ENCODE measurements at regions not wholly inside any gene's neighbourhood (a gene's known extent, or its start where the extent isn't known, plus 50 kb on each side); places are given as distances from the start of the nearest gene placed in this dataset.
"Not testable (repeated sequence)": the region's sequence is repeated elsewhere in the genome, so short reads cannot be mapped to it uniquely, and the experiment has no call there.

DNA sequence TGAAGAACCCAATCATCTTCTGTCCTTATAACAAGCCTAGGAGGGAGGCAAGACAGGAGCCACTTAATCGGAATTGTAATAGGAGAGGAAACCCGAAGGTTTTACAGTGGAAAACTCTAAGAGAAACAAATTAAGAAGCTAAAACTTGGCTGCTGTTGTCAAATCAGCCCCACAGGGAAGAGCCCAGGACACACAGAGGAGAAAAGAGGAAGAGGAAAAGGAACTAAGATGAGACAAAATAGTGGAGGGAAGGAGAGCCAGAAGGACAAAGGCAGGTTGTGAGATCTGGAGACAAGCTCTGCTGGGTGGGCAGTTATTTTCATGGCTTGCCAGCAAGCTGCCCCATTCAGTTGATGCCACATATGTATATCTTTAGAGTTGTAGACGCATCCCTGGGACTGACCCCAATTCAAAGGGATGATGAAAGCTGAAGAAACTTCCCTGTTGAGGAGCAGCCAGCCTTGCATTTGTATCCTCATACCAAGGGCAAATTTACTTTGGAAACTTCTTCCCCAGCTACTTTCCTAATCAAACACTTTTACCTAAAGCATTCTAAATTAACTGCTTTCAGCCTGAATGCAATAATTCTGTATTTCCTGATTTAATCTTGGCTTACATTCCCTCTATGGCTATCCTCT, 499.8 kb upstream of the MEIS1 start:
- H3K36me3 ChIP-seq (ENCODE audit: control insufficient read depth, insufficient read depth, low read length) = no peaks in the 10 kb centered on the region
- 83 to 93% methylated on average over 2 of the region's 3 CpGs for WGBS, 2 experiments (ENCODE audit: insufficient coverage in 2 of 2)
- no peak overlapping the region for H3K4me3 ChIP-seq (ENCODE audit: extremely low read depth, insufficient read depth, low read length, poor library complexity, severe bottlenecking)
- no peaks in the 10 kb centered on the region for H3K9me3 ChIP-seq (ENCODE audit: control insufficient read depth, low read length)
- H3K4me1 ChIP-seq (ENCODE audit: control insufficient read depth, insufficient read depth, low read length, poor library complexity, severe bottlenecking) = no peaks in the 10 kb centered on the region
- H3K27ac ChIP-seq (ENCODE audit: low read depth, low read length, severe bottlenecking) = no peak overlapping the region

DNA sequence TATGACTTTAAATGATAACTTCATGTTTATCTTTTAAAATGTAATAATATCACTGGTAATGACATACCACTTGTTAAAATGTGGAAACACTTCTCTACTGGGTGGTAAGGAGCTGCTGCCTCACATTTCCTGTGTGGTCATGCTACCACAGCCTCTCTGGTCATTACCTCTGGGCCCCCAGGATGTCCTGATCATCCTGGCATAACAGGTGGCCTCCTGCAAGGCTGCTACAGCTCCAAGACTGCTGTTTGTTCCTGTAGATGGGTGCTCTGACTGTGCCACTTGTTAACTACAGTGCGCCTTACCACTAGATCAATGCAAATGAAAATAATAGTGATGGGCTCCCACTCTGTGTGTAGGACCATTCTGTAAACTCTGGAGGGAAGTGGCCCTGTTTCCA, 500.2 kb upstream of the SPRED2 start:
- H3K27ac ChIP-seq (ENCODE audit: low read depth, low read length, severe bottlenecking) = no peak overlapping the region
- no peaks in the 10 kb centered on the region for H3K36me3 ChIP-seq (ENCODE audit: control insufficient read depth, insufficient read depth, low read length)
- no peaks in the 10 kb centered on the region for H3K4me1 ChIP-seq (ENCODE audit: control insufficient read depth, insufficient read depth, low read length, poor library complexity, severe bottlenecking)
- no peak overlapping the region for H3K4me3 ChIP-seq (ENCODE audit: extremely low read depth, insufficient read depth, low read length, poor library complexity, severe bottlenecking)
- 80 to 100% methylated on average over 1 of the region's 1 CpG for WGBS, 2 experiments (ENCODE audit: insufficient coverage in 2 of 2)
- H3K9me3 ChIP-seq (ENCODE audit: control insufficient read depth, low read length) = no peaks in the 10 kb centered on the region

DNA sequence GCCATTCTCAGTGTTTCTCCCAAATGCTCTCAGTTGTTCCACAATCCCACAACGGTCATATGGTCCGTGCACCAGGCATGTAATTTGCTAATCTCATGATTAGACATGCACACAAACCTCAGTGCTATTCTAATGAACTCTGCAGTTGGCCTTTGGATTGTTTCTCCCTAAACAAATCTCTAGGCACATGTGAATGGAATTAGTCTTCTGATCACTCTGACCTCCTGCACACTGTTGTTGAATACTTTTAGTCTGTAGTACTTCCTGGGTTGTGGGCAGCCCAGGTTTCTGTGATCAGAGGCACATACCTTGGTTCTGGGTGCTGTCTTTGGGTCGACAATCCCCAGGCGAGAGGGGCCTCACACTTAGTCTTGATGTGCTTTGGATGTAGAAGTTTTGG, 498.7 kb upstream of the SPRED2 start:
- Histone ChIP-seq H3K27ac (ENCODE audit: low read depth, low read length, severe bottlenecking) (no peak overlapping the region), H3K4me3 (ENCODE audit: extremely low read depth, insufficient read depth, low read length, poor library complexity, severe bottlenecking) (no peak overlapping the region), H3K4me1 (ENCODE audit: control insufficient read depth, insufficient read depth, low read length, poor library complexity, severe bottlenecking) (no peaks in the 10 kb centered on the region), H3K36me3 (ENCODE audit: control insufficient read depth, insufficient read depth, low read length) (no peaks in the 10 kb centered on the region), H3K9me3 (ENCODE audit: control insufficient read depth, low read length) (no peaks in the 10 kb centered on the region)
- WGBS, 2 experiments (ENCODE audit: insufficient coverage in 2 of 2) = 82 to 100% methylated on average over 2 to 4 of the region's 4 CpGs

DNA sequence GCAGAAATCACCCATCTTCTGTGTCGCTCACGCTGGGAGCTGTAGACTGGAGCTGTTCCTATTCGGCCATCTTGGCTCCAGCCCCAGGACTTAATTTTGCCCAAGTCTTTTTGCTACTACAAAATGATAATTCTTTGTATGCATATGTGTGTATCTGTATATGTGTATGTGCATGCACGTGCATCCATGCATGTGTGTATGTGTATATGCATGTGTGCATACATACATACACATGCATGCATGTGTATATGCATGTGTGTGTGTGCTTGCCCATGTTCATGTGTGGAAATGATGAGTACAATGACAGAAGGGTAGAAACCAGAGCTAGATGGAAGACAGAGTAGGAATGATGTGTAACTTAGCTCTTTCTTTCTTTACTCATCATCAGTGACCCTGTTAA, 497.9 kb upstream of the SPRED2 start:
- Histone ChIP-seq H3K36me3 (ENCODE audit: control insufficient read depth, insufficient read depth, low read length) (no peaks in the 10 kb centered on the region), H3K4me1 (ENCODE audit: control insufficient read depth, insufficient read depth, low read length, poor library complexity, severe bottlenecking) (no peaks in the 10 kb centered on the region), H3K4me3 (ENCODE audit: extremely low read depth, insufficient read depth, low read length, poor library complexity, severe bottlenecking) (no peak overlapping the region), H3K9me3 (ENCODE audit: control insufficient read depth, low read length) (no peaks in the 10 kb centered on the region), H3K27ac (ENCODE audit: low read depth, low read length, severe bottlenecking) (no peak overlapping the region)
- WGBS, 2 experiments (ENCODE audit: insufficient coverage in 2 of 2) = 71% methylated on average over 3 of the region's 4 CpGs; no CpG with 5 or more reads in 1 of the 2 experiments

DNA sequence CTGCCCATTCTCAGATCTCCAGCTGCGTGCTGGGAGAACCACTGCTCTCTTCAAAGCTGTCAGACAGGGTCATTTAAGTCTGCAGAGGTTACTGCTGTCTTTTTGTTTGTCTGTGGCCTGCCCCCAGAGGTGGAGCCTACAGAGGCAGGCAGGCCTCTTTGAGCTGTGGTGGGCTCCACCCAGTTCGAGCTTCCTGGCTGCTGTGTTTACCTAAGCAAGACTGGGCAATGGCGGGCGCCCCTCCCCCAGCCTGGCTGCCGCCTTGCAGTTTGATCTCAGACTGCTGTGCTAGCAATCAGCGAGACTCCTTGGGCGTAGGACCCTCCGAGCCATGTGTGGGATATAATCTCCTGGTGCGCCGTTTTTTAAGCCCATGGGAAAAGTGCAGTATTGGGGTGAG, 497.3 kb upstream of the SPRED2 start:
- H3K36me3 ChIP-seq (ENCODE audit: control insufficient read depth, insufficient read depth, low read length); H3K27ac ChIP-seq (ENCODE audit: low read depth, low read length, severe bottlenecking); H3K4me1 ChIP-seq (ENCODE audit: control insufficient read depth, insufficient read depth, low read length, poor library complexity, severe bottlenecking); H3K9me3 ChIP-seq (ENCODE audit: control insufficient read depth, low read length); H3K4me3 ChIP-seq (ENCODE audit: extremely low read depth, insufficient read depth, low read length, poor library complexity, severe bottlenecking): not testable (repeated sequence)
- WGBS, 2 experiments (ENCODE audit: insufficient coverage in 2 of 2) = 93% methylated on average over 3 of the region's 10 CpGs; no CpG with 5 or more reads in 1 of the 2 experiments

DNA sequence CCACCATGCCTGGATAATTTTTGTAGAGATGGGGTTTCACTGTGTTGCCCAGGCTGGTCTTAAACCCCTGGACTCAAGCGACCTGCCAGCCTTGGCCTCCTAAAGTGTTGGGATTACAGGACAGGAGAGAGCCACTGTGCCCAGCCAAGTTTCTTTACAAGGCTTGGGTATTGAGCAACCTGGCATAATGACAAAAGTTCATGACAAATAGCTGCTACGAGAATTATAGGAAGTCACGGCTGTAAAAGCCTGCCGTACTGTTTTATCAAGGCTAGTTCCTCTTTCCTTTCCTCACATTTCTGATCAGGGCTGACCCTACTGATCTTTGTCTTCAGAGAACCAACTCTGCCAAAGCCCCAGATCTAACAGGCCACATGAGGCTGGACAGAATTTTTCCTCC, 490.4 kb upstream of the SPRED2 start:
- WGBS, 2 experiments (ENCODE audit: insufficient coverage in 2 of 2) = 83 to 100% methylated on average over 4 of the region's 4 CpGs

DNA sequence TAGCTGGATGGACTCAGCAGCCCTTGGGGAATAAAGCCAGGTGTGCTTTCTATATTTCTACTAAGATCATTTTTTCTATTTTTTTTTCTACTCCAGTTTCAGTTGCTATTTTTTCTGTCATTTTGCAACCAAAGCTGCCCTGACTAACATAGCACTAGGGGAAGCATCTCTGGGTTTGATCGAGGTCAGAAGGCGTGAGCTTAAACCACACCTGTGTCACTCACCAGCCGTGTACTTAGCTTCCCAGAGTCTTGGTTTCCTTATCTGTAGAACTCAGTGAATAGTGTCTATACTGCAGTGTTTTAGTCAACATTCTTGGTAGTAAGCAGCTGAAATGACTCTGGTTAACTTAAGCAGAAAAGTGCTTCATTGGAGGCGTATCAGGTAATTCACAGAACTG, 489.6 kb upstream of the SPRED2 start:
- H3K27ac ChIP-seq (ENCODE audit: low read depth, low read length, severe bottlenecking) = no peak overlapping the region
- 79 to 93% methylated on average over 2 to 4 of the region's 4 CpGs for WGBS, 2 experiments (ENCODE audit: insufficient coverage in 2 of 2)
- H3K4me1 ChIP-seq (ENCODE audit: control insufficient read depth, insufficient read depth, low read length, poor library complexity, severe bottlenecking) = no peaks in the 10 kb centered on the region
- H3K4me3 ChIP-seq (ENCODE audit: extremely low read depth, insufficient read depth, low read length, poor library complexity, severe bottlenecking) = no peak overlapping the region
- H3K36me3 ChIP-seq (ENCODE audit: control insufficient read depth, insufficient read depth, low read length) = no peaks in the 10 kb centered on the region
- H3K9me3 ChIP-seq (ENCODE audit: control insufficient read depth, low read length) = no peaks in the 10 kb centered on the region

More for the DNA sequence above, 490.4 kb upstream of the SPRED2 start:
- no peak overlapping the region for H3K27ac ChIP-seq (ENCODE audit: low read depth, low read length, severe bottlenecking)
- no peaks in the 10 kb centered on the region for H3K4me1 ChIP-seq (ENCODE audit: control insufficient read depth, insufficient read depth, low read length, poor library complexity, severe bottlenecking)
- H3K36me3 ChIP-seq (ENCODE audit: control insufficient read depth, insufficient read depth, low read length) = no peaks in the 10 kb centered on the region
- H3K4me3 ChIP-seq (ENCODE audit: extremely low read depth, insufficient read depth, low read length, poor library complexity, severe bottlenecking) = no peak overlapping the region
- no peaks in the 10 kb centered on the region for H3K9me3 ChIP-seq (ENCODE audit: control insufficient read depth, low read length)

DNA sequence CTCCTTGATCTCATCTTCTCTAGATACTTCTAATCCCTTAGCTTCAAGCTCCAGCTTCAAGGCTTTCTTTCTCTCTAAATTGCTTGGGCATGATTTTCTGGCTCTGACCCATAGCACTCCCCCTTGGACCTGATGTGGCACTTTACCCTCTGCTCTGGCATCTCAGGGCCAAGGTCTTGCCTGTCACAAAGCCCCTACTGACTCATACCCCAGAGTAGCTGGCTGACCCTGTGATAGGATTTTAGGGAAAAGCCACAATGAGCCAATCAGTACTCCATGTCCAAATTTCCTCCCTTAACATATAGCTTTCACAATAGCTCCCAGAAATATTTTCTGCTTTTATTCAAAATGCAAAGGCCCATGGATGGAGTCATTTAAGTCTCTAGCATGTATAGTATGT, 488.7 kb upstream of the SPRED2 start:
- Histone ChIP-seq H3K4me1 (ENCODE audit: control insufficient read depth, insufficient read depth, low read length, poor library complexity, severe bottlenecking) (no peaks in the 10 kb centered on the region), H3K36me3 (ENCODE audit: control insufficient read depth, insufficient read depth, low read length) (no peaks in the 10 kb centered on the region), H3K4me3 (ENCODE audit: extremely low read depth, insufficient read depth, low read length, poor library complexity, severe bottlenecking) (no peak overlapping the region), H3K9me3 (ENCODE audit: control insufficient read depth, low read length) (no peaks in the 10 kb centered on the region), H3K27ac (ENCODE audit: low read depth, low read length, severe bottlenecking) (no peak overlapping the region)

DNA sequence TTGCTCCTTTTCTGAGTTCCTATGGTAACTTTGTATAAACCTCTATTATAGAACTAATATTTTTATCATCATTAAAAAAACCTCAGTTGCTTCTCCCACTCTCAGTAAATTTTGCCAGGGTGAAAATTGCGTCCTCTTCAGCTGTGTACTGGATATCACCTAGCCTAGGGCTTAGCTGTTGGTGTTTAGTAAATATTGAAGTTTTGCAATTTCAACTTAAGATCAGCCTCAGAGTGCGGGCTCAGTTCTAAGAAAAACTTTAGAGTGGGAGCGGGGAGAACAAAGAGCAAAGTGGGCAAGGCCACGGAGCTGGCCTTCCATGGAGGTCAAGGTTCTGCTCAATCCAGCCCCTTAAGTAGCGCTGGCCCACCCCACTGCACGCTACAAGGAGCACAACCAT, 488.3 kb upstream of the SPRED2 start:
- H3K4me3 ChIP-seq (ENCODE audit: extremely low read depth, insufficient read depth, low read length, poor library complexity, severe bottlenecking) = no peak overlapping the region
- H3K9me3 ChIP-seq (ENCODE audit: control insufficient read depth, low read length) = no peaks in the 10 kb centered on the region
- no peaks in the 10 kb centered on the region for H3K36me3 ChIP-seq (ENCODE audit: control insufficient read depth, insufficient read depth, low read length)
- H3K4me1 ChIP-seq (ENCODE audit: control insufficient read depth, insufficient read depth, low read length, poor library complexity, severe bottlenecking) = no peaks in the 10 kb centered on the region
- no peak overlapping the region for H3K27ac ChIP-seq (ENCODE audit: low read depth, low read length, severe bottlenecking)
- 92 to 93% methylated on average over 5 to 6 of the region's 6 CpGs for WGBS, 2 experiments (ENCODE audit: insufficient coverage in 2 of 2)

DNA sequence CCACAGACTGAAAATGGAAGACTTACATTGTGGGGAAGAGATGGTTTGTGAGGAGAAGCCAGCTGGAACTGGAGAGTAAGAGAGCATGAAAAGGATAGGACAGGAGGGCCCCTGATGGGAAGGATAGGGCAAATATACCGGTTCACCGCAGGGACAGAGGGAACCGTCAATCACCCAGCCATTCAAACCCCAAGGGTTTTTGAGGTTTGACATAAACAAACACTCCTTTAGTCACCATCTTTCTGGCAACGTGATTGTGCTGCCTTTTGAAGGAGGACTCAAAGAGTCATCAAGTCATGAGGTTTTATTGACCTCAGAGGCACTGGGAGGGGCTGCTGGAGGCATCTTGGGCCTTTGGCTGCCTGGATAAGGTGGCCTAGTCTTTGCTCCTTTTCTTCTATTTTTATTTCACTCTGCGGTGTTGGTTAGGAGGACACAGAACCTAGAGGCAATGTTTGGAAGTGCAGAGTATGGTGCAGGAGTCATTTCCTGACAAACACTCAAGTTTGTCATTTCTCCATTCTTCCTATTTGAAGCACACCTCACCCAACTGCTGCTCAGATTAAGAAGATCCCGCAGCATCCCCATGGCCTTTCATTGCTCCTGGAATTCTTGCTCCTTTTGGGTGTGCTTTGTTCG, 487.3 kb upstream of the SPRED2 start:
- Histone ChIP-seq H3K9me3 (ENCODE audit: control insufficient read depth, low read length) (no peaks in the 10 kb centered on the region), H3K4me3 (ENCODE audit: extremely low read depth, insufficient read depth, low read length, poor library complexity, severe bottlenecking) (no peak overlapping the region), H3K4me1 (ENCODE audit: control insufficient read depth, insufficient read depth, low read length, poor library complexity, severe bottlenecking) (no peaks in the 10 kb centered on the region), H3K27ac (ENCODE audit: low read depth, low read length, severe bottlenecking) (no peak overlapping the region), H3K36me3 (ENCODE audit: control insufficient read depth, insufficient read depth, low read length) (no peaks in the 10 kb centered on the region)
- whole genome bisulfite sequencing, 2 experiments (ENCODE audit: insufficient coverage in 2 of 2) = 66 to 97% methylated on average over 2 to 6 of the region's 7 CpGs

DNA sequence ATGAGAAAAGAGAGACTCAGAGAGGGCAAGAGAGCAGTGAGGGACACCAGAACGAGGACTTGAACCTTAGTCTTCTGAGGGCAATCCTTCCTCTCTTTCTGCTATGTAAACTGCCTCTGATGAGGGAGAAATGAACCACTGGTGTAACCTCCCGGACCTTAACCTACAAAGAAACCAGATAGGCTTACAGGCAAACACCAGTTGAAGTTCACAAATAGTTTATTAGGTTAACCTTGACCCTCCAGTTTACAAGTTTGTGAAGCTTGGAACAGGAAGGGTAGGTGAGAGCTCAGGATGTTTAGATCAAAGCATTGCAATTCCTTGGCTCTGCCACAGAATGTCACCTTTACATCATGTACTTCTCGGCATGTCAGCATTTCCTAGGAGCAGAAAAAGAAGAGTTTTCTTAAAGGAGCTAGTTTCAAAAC, 486.4 kb upstream of the SPRED2 start:
- no CpG with 5 or more reads among the region's 3 CpGs for WGBS, 2 experiments (ENCODE audit: insufficient coverage in 2 of 2)
- H3K4me1 ChIP-seq (ENCODE audit: control insufficient read depth, insufficient read depth, low read length, poor library complexity, severe bottlenecking) = no peaks in the 10 kb centered on the region
- no peak overlapping the region for H3K27ac ChIP-seq (ENCODE audit: low read depth, low read length, severe bottlenecking)
- no peak overlapping the region for H3K4me3 ChIP-seq (ENCODE audit: extremely low read depth, insufficient read depth, low read length, poor library complexity, severe bottlenecking)
- no peaks in the 10 kb centered on the region for H3K9me3 ChIP-seq (ENCODE audit: control insufficient read depth, low read length)
- no peaks in the 10 kb centered on the region for H3K36me3 ChIP-seq (ENCODE audit: control insufficient read depth, insufficient read depth, low read length)

All from mesodermal cell (in vitro differentiated cells).